NB4 (cell line): ENCODE measurements at regions not wholly inside any gene's neighbourhood (a gene's known extent, or its start where the extent isn't known, plus 50 kb on each side); places are given as distances from the start of the nearest gene placed in this dataset.

ENCODE experiments used
- DNase-seq: peaks from one replicate; pipeline ENCODE4 v3.0.0; 2010; ENCODE audit warnings: low read depth
- H3K4me3 ChIP-seq: one replicate; pipeline ENCODE4 v1.5.1; 2011; ENCODE audit warnings: mild to moderate bottlenecking, low read depth, low read length, moderate library complexity
- CTCF ChIP-seq: IDR thresholded peaks from one replicate; pipeline ENCODE4 v1.5.1; 2012; ENCODE audit warnings: low read depth, low read length
- MAX ChIP-seq: IDR thresholded peaks from 2 replicates; pipeline ENCODE4 v1.6.1; 2011; ENCODE audit warnings: low read depth, low read length
- MYC ChIP-seq: IDR thresholded peaks from 2 replicates; pipeline ENCODE4 v1.6.1; 2011; ENCODE audit warnings: low read depth, low read length
- POLR2A ChIP-seq: IDR thresholded peaks from 2 replicates; pipeline ENCODE4 v1.6.1; 2011; ENCODE audit warnings: mild to moderate bottlenecking; ENCODE audit not compliant: insufficient read length; ENCODE audit errors: extremely low read depth

GRCh38 chr11:11016068-11016467 is 158.2 kb upstream of the ZBED5 start:
- TF ChIP-seq CTCF (no peak), MAX (no peak), MYC (no peak), POLR2A (no peak)
- H3K4me3 ChIP-seq, result no peak overlapping the region
- DNase-seq, result peak; percentile 10

GRCh38 chr11:11011617-11012016 is 153.8 kb upstream of the ZBED5 start:
- H3K4me3 ChIP-seq, result no peak overlapping the region
- TF ChIP-seq MYC (no peak), POLR2A (no peak), MAX (no peak)

GRCh38 chr11:11010624-11011127 is 152.8 kb upstream of the ZBED5 start:
- no peak for DNase-seq
- no peak overlapping the region for H3K4me3 ChIP-seq

More at GRCh38 chr11:11011617-11012016, 153.8 kb upstream of the ZBED5 start:
- DNase-seq, result no peak

GRCh38 chr11:11009179-11009578 is 151.3 kb upstream of the ZBED5 start:
- TF ChIP-seq CTCF, result no peak
- no peak for TF ChIP-seq POLR2A
- TF ChIP-seq MYC, result no peak
- TF ChIP-seq MAX, result no peak
- DNase-seq, result no peak

More at GRCh38 chr11:11010624-11011127, 152.8 kb upstream of the ZBED5 start:
- TF ChIP-seq MYC (no peak), POLR2A (no peak), CTCF (no peak), MAX (no peak)

GRCh38 chr11:11004069-11004468 is 146.2 kb upstream of the ZBED5 start:
- TF ChIP-seq POLR2A (no peak), CTCF (no peak), MAX (no peak), MYC (no peak)
- DNase-seq, result no peak
- no peak overlapping the region for H3K4me3 ChIP-seq

More at GRCh38 chr11:11009179-11009578, 151.3 kb upstream of the ZBED5 start:
- H3K4me3 ChIP-seq, result no peak overlapping the region

- H3K4me3 ChIP-seq, result no peak overlapping the region
- DNase-seq, result no peak
- TF ChIP-seq MAX, result no peak
- TF ChIP-seq CTCF, result no peak
- no peak for TF ChIP-seq POLR2A
- no peak for TF ChIP-seq MYC
Measured at GRCh38 chr11:11003226-11003625, 145.4 kb upstream of the ZBED5 start.
